ENCODE measurements at regions not wholly inside any gene's neighbourhood (a gene's known extent, or its start where the extent isn't known, plus 50 kb on each side); places are given as distances from the start of the nearest gene placed in this dataset.

DNA sequence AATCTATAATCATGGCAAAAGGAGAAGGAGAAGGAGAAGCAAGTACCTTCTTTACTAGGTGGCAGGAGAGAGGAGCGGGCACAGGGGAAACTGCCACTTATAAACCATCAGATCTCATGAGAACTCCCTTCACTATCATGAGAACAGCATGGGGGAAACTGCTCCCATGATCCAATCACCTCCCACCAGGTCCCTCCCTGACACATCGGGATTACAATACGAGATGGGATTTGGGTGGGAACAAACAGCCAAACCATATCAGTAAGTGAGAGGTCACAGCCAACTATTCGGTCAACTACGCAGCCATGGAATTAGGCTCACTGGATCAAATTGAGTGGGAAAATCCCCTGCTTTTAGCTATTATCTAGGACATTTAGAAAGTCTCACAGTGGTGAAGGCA, 54.2 kb upstream of the STEAP1B start:
- Histone ChIP-seq H3K4me1 (ENCODE audit: low read length) (no peaks in the 10 kb centered on the region), H3K36me3 (replicated peaks; ENCODE audit: insufficient read depth, low read length) (no peaks in the 10 kb centered on the region), H4K20me1 (ENCODE audit: insufficient read depth, low read length) (no peaks in the 10 kb centered on the region), H3K79me2 (ENCODE audit: low read length) (no peaks in the 10 kb centered on the region), H3K4me2 (ENCODE audit: low read depth, low read length) (no peak overlapping the region), H3K27me3 (replicated peaks; ENCODE audit: insufficient read depth, low read length) (no peaks in the 10 kb centered on the region), H3F3A (ENCODE audit: insufficient read depth, low read length) (no peaks in the 10 kb centered on the region), H2AFZ (ENCODE audit: low read length) (no peak overlapping the region), H3K9ac (ENCODE audit: low read length) (no peak overlapping the region), H3K27ac (ENCODE audit: low read length) (no peak overlapping the region), H3K4me3 (ENCODE audit: low read length) (no peak overlapping the region), H3K9me2 (replicated peaks; ENCODE audit: insufficient read depth, low read length) (no peaks in the 10 kb centered on the region), H3K9me3 (replicated peaks; ENCODE audit: insufficient read depth, low read length) (no peaks in the 10 kb centered on the region)
- TF ChIP-seq EZH2 (optimal IDR thresholded peaks at IDR 0.05; ENCODE audit: low read depth, low read length) (no peak), CTCF (IDR thresholded peaks at IDR 0.05; ENCODE audit: low read length) (no peak), EZH2phosphoT487 (IDR thresholded peaks at IDR 0.05; ENCODE audit: low read length) (no peak)
- DNase-seq: no peak

- no peaks in the 10 kb centered on the region for H3F3A ChIP-seq (ENCODE audit: insufficient read depth, low read length)
- no peak for DNase-seq
- no peaks in the 10 kb centered on the region for H3K9me3 ChIP-seq (replicated peaks; ENCODE audit: insufficient read depth, low read length)
- no peaks in the 10 kb centered on the region for H3K27me3 ChIP-seq (replicated peaks; ENCODE audit: insufficient read depth, low read length)
- no peaks in the 10 kb centered on the region for H4K20me1 ChIP-seq (ENCODE audit: insufficient read depth, low read length)
- TF ChIP-seq CTCF (IDR thresholded peaks at IDR 0.05; ENCODE audit: low read length): no peak
- no peaks in the 10 kb centered on the region for H3K79me2 ChIP-seq (ENCODE audit: low read length)
- no peak overlapping the region for H3K27ac ChIP-seq (ENCODE audit: low read length)
- no peak overlapping the region for H3K4me2 ChIP-seq (ENCODE audit: low read depth, low read length)
- no peaks in the 10 kb centered on the region for H3K36me3 ChIP-seq (replicated peaks; ENCODE audit: insufficient read depth, low read length)
- H3K9me2 ChIP-seq (replicated peaks; ENCODE audit: insufficient read depth, low read length): no peaks in the 10 kb centered on the region
- H3K4me3 ChIP-seq (ENCODE audit: low read length): no peak overlapping the region
- no peak overlapping the region for H2AFZ ChIP-seq (ENCODE audit: low read length)
- no peak overlapping the region for H3K9ac ChIP-seq (ENCODE audit: low read length)
- H3K4me1 ChIP-seq (ENCODE audit: low read length): no peaks in the 10 kb centered on the region
Measured at GRCh38 chr7:22551768-22552513, 52.0 kb upstream of the STEAP1B start.

DNA sequence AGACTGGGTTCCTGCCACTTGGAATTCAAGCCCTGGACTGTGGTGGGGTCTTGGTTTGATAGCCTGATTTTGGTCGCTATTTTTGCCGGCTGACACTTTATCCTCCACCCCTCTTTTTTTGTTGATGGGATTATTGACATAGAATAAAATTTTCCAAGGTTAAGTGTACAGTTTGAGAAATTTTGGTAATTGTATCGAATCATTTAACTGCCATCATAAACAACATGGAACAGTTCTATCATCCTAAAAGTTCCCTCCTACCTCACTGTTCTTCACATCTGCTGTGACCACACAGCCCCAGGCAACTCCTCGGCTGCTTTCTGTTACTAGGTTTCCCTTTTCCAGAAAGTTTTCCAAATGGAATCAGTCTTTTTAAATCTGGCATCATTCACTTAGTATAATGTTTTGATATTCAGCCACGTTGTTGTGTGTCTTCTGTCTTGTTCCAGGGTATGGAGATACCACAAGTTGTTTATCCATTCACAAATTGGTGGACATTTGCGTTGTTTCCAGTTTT, 50.6 kb upstream of the STEAP1B start:
- peak overlapping the region; percentile 96 for H3K4me2 ChIP-seq (ENCODE audit: low read depth, low read length)

More for the DNA sequence above, 50.6 kb upstream of the STEAP1B start:
- Histone ChIP-seq H3K27me3 (replicated peaks; ENCODE audit: insufficient read depth, low read length) (no peaks in the 10 kb centered on the region), H3K4me3 (ENCODE audit: low read length) (peak overlapping the region; percentile 62; the same call in 1 of the 2 replicates), H3K9ac (ENCODE audit: low read length) (no peak overlapping the region), H3K9me3 (replicated peaks; ENCODE audit: insufficient read depth, low read length) (no peaks in the 10 kb centered on the region), H3K9me2 (replicated peaks; ENCODE audit: insufficient read depth, low read length) (no peaks in the 10 kb centered on the region), H3K27ac (ENCODE audit: low read length) (no peak overlapping the region), H2AFZ (ENCODE audit: low read length) (peak overlapping the region; percentile 89; the same call in 1 of the 2 replicates), H3F3A (ENCODE audit: insufficient read depth, low read length) (no peaks in the 10 kb centered on the region), H4K20me1 (ENCODE audit: insufficient read depth, low read length) (no peaks in the 10 kb centered on the region), H3K4me1 (ENCODE audit: low read length) (no peaks in the 10 kb centered on the region), H3K79me2 (ENCODE audit: low read length) (no peaks in the 10 kb centered on the region), H3K36me3 (replicated peaks; ENCODE audit: insufficient read depth, low read length) (no peaks in the 10 kb centered on the region)
- TF ChIP-seq EZH2 (optimal IDR thresholded peaks at IDR 0.05; ENCODE audit: low read depth, low read length) (no peak), EZH2phosphoT487 (IDR thresholded peaks at IDR 0.05; ENCODE audit: low read length) (no peak), CTCF (IDR thresholded peaks at IDR 0.05; ENCODE audit: low read length) (no peak)
- DNase-seq: no peak

Measured in MM.1S (cell line).